Lung (tissue), 12 donors: ENCODE measurements at regions not wholly inside any gene's neighbourhood (a gene's known extent, or its start where the extent isn't known, plus 50 kb on each side); places are given as distances from the start of the nearest gene placed in this dataset. TPM values are rescaled to one million over a fixed set of nuclear protein-coding genes. Genes with fewer than 3 reads are reported as not detected.

ENCODE experiments used
- ATAC-seq: fragments of 200-7000 bp; cut with Tn5 transposase; one replicate; pipeline ENCODE4 v1.9.1; 2020; ENCODE audit warnings: moderate number of reproducible peaks; ENCODE audit not compliant: insufficient read depth, low FRiP score
- DNase-seq, 3 donors: peaks; one replicate each; pipeline ENCODE4 v3.0.0-alpha.2; 2013 to 2017
- H3K27ac ChIP-seq, 2 donors: one replicate each; pipeline ENCODE4 v1.5.1; 2013; ENCODE audit warnings: mild to moderate bottlenecking in 2 of 2, moderate library complexity in 2 of 2, control low read depth in 1 of 2, inconsistent platforms in 1 of 2, low read depth in 1 of 2, low read length in 1 of 2
- H3K27me3 ChIP-seq, 3 donors: one replicate each; pipeline ENCODE4 v1.5.1; 2013; ENCODE audit warnings: low read length in 2 of 3; ENCODE audit not compliant: control insufficient read depth in 3 of 3, insufficient read depth in 3 of 3
- H3K36me3 ChIP-seq, 4 donors: one replicate each; pipeline ENCODE4 v1.5.1; 2013; ENCODE audit warnings: low read length in 4 of 4, mild to moderate bottlenecking in 1 of 4, moderate library complexity in 1 of 4; ENCODE audit not compliant: control insufficient read depth in 4 of 4, insufficient read depth in 4 of 4
- H3K4me1 ChIP-seq, 5 donors: one replicate each; pipeline ENCODE4 v1.5.1; 2013; ENCODE audit warnings: low read length in 5 of 5, mild to moderate bottlenecking in 2 of 5, moderate library complexity in 1 of 5; ENCODE audit not compliant: control insufficient read depth in 5 of 5, insufficient read depth in 5 of 5
- H3K4me3 ChIP-seq: one replicate; pipeline ENCODE4 v1.5.1; 2013; ENCODE audit warnings: mild to moderate bottlenecking, control low read depth, moderate library complexity
- H3K9ac ChIP-seq, 2 donors: one replicate each; pipeline ENCODE4 v1.5.1; 2013; ENCODE audit warnings: low read length in 2 of 2, control low read depth in 1 of 2; ENCODE audit not compliant: insufficient read depth in 1 of 2
- H3K9me3 ChIP-seq, 4 donors: one replicate each; pipeline ENCODE4 v1.5.1; 2013; ENCODE audit warnings: low read length in 3 of 4, mild to moderate bottlenecking in 1 of 4, moderate library complexity in 1 of 4; ENCODE audit not compliant: control insufficient read depth in 4 of 4, insufficient read depth in 3 of 4
- WGBS, 2 donors: extraction: QIAGEN DNeasy Blood & Tissue Kit; methylation state at CpG; one replicate each; pipeline ENCODE4 v1.1.7; 2013; 5-methylcytosine and 5-hydroxymethylcytosine counted together
- small RNA-seq: library from RNA; depleted of rRNA; stranded (forward); fragments of <200 nt; gene quantifications from one replicate; pipeline ENCODE3, GENCODE V24; 2014; ENCODE audit warnings: low replicate concordance
- TF ChIP-seq, protein P1 (sequence below): IDR thresholded peaks from 2 replicates; pipeline ENCODE4 v1.5.1; 2012; ENCODE audit warnings: mild to moderate bottlenecking; ENCODE audit errors: control extremely low read depth, extremely low read depth
- donor health status: control.
- donor health status: control.
- donor health status: Bipolar disorder and iron deficiency.
- donor health status: healthy.
- donor health status: DM: yes; HTN: yes; CAD: no.

DNA sequence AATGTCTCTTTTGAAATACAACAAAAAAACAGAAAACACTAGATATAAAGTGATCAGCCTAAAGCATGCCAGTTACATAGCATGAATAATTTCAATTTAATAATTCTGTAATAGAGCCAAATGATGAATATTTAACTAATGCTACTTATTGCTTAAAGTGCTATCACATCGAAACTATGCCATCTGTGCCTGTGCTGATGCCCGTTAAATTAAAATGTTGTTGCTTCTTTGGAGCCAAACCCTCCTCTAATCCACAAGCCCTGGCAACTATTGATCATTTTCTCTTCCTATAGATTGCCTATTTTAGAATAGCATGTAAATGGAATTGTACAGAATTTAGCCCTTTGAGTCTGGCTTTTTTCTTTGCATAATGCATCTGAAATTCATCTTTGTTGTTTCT lies 356.2 kb downstream of the CHSY3 start:
- no peak for DNase-seq
- no peaks in the 10 kb centered on the region for H3K36me3 ChIP-seq
- H3K4me3 ChIP-seq: no peak overlapping the region
- H3K9ac ChIP-seq: no peak overlapping the region
- TF ChIP-seq, protein P1, sequence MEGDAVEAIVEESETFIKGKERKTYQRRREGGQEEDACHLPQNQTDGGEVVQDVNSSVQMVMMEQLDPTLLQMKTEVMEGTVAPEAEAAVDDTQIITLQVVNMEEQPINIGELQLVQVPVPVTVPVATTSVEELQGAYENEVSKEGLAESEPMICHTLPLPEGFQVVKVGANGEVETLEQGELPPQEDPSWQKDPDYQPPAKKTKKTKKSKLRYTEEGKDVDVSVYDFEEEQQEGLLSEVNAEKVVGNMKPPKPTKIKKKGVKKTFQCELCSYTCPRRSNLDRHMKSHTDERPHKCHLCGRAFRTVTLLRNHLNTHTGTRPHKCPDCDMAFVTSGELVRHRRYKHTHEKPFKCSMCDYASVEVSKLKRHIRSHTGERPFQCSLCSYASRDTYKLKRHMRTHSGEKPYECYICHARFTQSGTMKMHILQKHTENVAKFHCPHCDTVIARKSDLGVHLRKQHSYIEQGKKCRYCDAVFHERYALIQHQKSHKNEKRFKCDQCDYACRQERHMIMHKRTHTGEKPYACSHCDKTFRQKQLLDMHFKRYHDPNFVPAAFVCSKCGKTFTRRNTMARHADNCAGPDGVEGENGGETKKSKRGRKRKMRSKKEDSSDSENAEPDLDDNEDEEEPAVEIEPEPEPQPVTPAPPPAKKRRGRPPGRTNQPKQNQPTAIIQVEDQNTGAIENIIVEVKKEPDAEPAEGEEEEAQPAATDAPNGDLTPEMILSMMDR: no peak
- H3K27me3 ChIP-seq: no peaks in the 10 kb centered on the region
- no peak for ATAC-seq
- H3K4me1 ChIP-seq: no peaks in the 10 kb centered on the region
- H3K27ac ChIP-seq: no peak overlapping the region
- WGBS, 2 donors: 88 to 99% methylated on average over 2 of the region's 2 CpGs
- H3K9me3 ChIP-seq: peaks cover 0 to 6% (median 0%) of the 10 kb centered on the region in 4 donors

GRCh38 chr5:130251931-130252330 lies 347.7 kb downstream of the CHSY3 start:
- Histone ChIP-seq H3K9ac (no peak overlapping the region), H3K9me3 (peaks cover 0 to 7% (median 0%) of the 10 kb centered on the region in 4 donors), H3K36me3 (no peaks in the 10 kb centered on the region), H3K27ac (no peak overlapping the region), H3K4me3 (no peak overlapping the region), H3K4me1 (no peaks in the 10 kb centered on the region), H3K27me3 (no peaks in the 10 kb centered on the region)
- ATAC-seq: no peak
- DNase-seq: no peak
- 38 to 43% methylated on average over 1 of the region's 1 CpG for WGBS, 2 donors
- TF ChIP-seq, protein P1: no peak

DNA sequence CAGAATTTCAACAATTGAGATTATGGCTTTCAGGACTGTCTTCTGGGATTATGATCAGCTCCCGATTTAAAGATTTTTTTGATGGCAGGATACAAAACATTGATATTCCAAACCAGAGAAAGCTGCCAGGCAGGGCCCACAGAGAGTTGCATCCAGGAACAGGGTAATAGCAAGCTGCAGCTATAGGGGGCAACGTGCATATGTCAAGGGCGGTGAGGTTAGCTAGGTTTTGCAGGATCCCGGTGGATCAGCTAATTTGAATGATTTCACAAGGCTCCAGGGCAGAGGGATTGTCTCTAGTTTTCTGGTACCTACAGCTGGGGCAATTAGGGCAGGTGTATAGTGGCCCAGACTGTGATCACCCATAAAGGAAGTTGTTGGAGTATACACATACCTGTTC lies 339.4 kb downstream of the CHSY3 start:
- H3K9ac ChIP-seq: no peak overlapping the region
- no peak for ATAC-seq
- no peak overlapping the region for H3K4me3 ChIP-seq
- no peak for DNase-seq
- 80 to 88% methylated on average over 4 of the region's 4 CpGs for WGBS, 2 donors
- H3K36me3 ChIP-seq: no peaks in the 10 kb centered on the region
- no peak overlapping the region for H3K27ac ChIP-seq
- TF ChIP-seq, protein P1: no peak
- H3K9me3 ChIP-seq: no peaks in the 10 kb centered on the region
- no peaks in the 10 kb centered on the region for H3K27me3 ChIP-seq
- H3K4me1 ChIP-seq: no peaks in the 10 kb centered on the region

- Histone ChIP-seq H3K36me3 (no peaks in the 10 kb centered on the region), H3K9me3 (no peaks in the 10 kb centered on the region), H3K27me3 (no peaks in the 10 kb centered on the region), H3K4me3 (no peak overlapping the region), H3K4me1 (no peaks in the 10 kb centered on the region), H3K9ac (no peak overlapping the region), H3K27ac (no peak overlapping the region)
- TF ChIP-seq, protein P1: no peak
- WGBS, 2 donors: 7 to 30% methylated on average over 3 of the region's 3 CpGs
- DNase-seq: peak in 2 of 3 donors; percentile 17 to 19
- no peak for ATAC-seq
Measured at GRCh38 chr5:130237721-130238120, 333.5 kb downstream of the CHSY3 start.

Small RNA genes in the stretch of these regions (small RNA-seq; reads per million reads assigned to genes)
- gene AC113367.2 (not detected), gene RNU7-53P (not detected)
